ENCODE measurements at regions not wholly inside any gene's neighbourhood (a gene's known extent, or its start where the extent isn't known, plus 50 kb on each side); places are given as distances from the start of the nearest gene placed in this dataset.
"Not testable (repeated sequence)": the region's sequence is repeated elsewhere in the genome, so short reads cannot be mapped to it uniquely, and the experiment has no call there.

GRCh38 chr4:150016621-150017020, 61.6 kb upstream of the DCLK2 start:
- TF ChIP-seq CTCF (CRISPR knock-in tag; IDR thresholded peaks at IDR 0.05); ZNF253 (CRISPR knock-in tag; IDR thresholded peaks at IDR 0.05; ENCODE audit: borderline replicate concordance): not testable (repeated sequence)
